H9 (cell line): ENCODE measurements at regions not wholly inside any gene's neighbourhood (a gene's known extent, or its start where the extent isn't known, plus 50 kb on each side); places are given as distances from the start of the nearest gene placed in this dataset.

Experiments
- DNase-seq: peaks from one replicate; pipeline ENCODE4 v3.0.0-alpha.2; 2017
- H2AFZ ChIP-seq: one replicate; pipeline ENCODE4 v1.6.1; 2013; ENCODE audit warnings: mild to moderate bottlenecking, low read length, control low read depth, moderate library complexity
- H2AK5ac ChIP-seq: 2 replicates; pipeline ENCODE4 v1.6.1; 2013; ENCODE audit warnings: low read length, control low read depth, mixed read lengths; ENCODE audit not compliant: insufficient read length
- H2BK120ac ChIP-seq: one replicate; pipeline ENCODE4 v1.6.1; 2013; ENCODE audit warnings: low read depth, mild to moderate bottlenecking, low read length, control low read depth, inconsistent platforms; ENCODE audit not compliant: poor library complexity, severe bottlenecking
- H2BK12ac ChIP-seq: 2 replicates; pipeline ENCODE4 v1.6.1; 2013; ENCODE audit warnings: low read length, control low read depth, mixed read lengths, low read depth; ENCODE audit not compliant: insufficient read length
- H2BK15ac ChIP-seq: 2 replicates; pipeline ENCODE4 v1.6.1; 2013; ENCODE audit warnings: low read depth, low read length, control low read depth
- H2BK20ac ChIP-seq: one replicate; pipeline ENCODE4 v1.6.1; 2013; ENCODE audit warnings: low read depth, mild to moderate bottlenecking, low read length, control low read depth, inconsistent platforms; ENCODE audit not compliant: poor library complexity, severe bottlenecking
- H2BK5ac ChIP-seq: 2 replicates; pipeline ENCODE4 v1.6.1; 2013; ENCODE audit warnings: low read length, control low read depth, mixed read lengths; ENCODE audit not compliant: insufficient read length
- H3K14ac ChIP-seq: 2 replicates; pipeline ENCODE4 v1.6.1; 2013; ENCODE audit warnings: low read length, control low read depth; ENCODE audit not compliant: insufficient read depth
- H3K18ac ChIP-seq: 2 replicates; pipeline ENCODE4 v1.6.1; 2013; ENCODE audit warnings: low read depth, mild to moderate bottlenecking, mixed read lengths, low read length, control low read depth; ENCODE audit not compliant: insufficient read length
- H3K23ac ChIP-seq: 2 replicates; pipeline ENCODE4 v1.6.1; 2013; ENCODE audit warnings: low read length, control low read depth, mixed read lengths, low read depth; ENCODE audit not compliant: insufficient read length
- H3K23me2 ChIP-seq: 2 replicates; pipeline ENCODE4 v1.6.1; 2013; ENCODE audit warnings: low read depth, mild to moderate bottlenecking, mixed read lengths, low read length, control low read depth; ENCODE audit not compliant: insufficient read length, poor library complexity, severe bottlenecking
- H3K27ac ChIP-seq: 2 replicates; pipeline ENCODE4 v1.5.1; 2013; ENCODE audit warnings: low read length, control low read depth, mixed read lengths, low read depth; ENCODE audit not compliant: insufficient read length
- H3K27me3 ChIP-seq: 2 replicates; pipeline ENCODE4 v1.6.1; 2013; ENCODE audit warnings: low read length, control low read depth, inconsistent platforms; ENCODE audit not compliant: insufficient read depth
- H3K4ac ChIP-seq: 2 replicates; pipeline ENCODE4 v1.6.1; 2013; ENCODE audit warnings: low read depth, mild to moderate bottlenecking, control low read depth, inconsistent platforms, low read length, moderate library complexity
- H3K4me1 ChIP-seq: 2 replicates; pipeline ENCODE4 v1.6.1; 2013; ENCODE audit warnings: low read length, control low read depth, inconsistent platforms; ENCODE audit not compliant: insufficient read depth
- H3K4me2 ChIP-seq: 2 replicates; pipeline ENCODE4 v1.6.1; 2013; ENCODE audit warnings: low read length, control low read depth, mixed read lengths; ENCODE audit not compliant: insufficient read length, insufficient read depth
- H3K56ac ChIP-seq: 2 replicates; pipeline ENCODE4 v1.6.1; 2013; ENCODE audit warnings: low read depth, mild to moderate bottlenecking, mixed read lengths, low read length, control low read depth; ENCODE audit not compliant: insufficient read length
- H3K79me1 ChIP-seq: 2 replicates; pipeline ENCODE4 v1.6.1; 2013; ENCODE audit warnings: low read depth, mild to moderate bottlenecking, moderate library complexity, low read length, control low read depth, inconsistent platforms; ENCODE audit not compliant: insufficient read depth, poor library complexity, severe bottlenecking
- H3K79me2 ChIP-seq: 2 replicates; pipeline ENCODE4 v1.6.1; 2013; ENCODE audit warnings: low read length, control low read depth, inconsistent platforms; ENCODE audit not compliant: insufficient read depth
- H3K9ac ChIP-seq: 2 replicates; pipeline ENCODE4 v1.6.1; 2013; ENCODE audit warnings: low read length, control low read depth, mixed read lengths; ENCODE audit not compliant: insufficient read length; ENCODE audit errors: extremely low read depth
- H3K9me3 ChIP-seq: one replicate; pipeline ENCODE4 v1.6.1; 2013; ENCODE audit warnings: low read depth, low read length, inconsistent platforms; ENCODE audit not compliant: control insufficient read depth
- H3T11ph ChIP-seq: one replicate; pipeline ENCODE4 v1.6.1; 2013; ENCODE audit warnings: mild to moderate bottlenecking, low read length, control low read depth, inconsistent platforms
- H4K20me1 ChIP-seq: one replicate; pipeline ENCODE4 v1.6.1; 2013; ENCODE audit not compliant: control insufficient read depth, insufficient read length, insufficient read depth
- H4K5ac ChIP-seq: 2 replicates; pipeline ENCODE4 v1.6.1; 2013; ENCODE audit warnings: low read depth, mild to moderate bottlenecking, mixed read lengths, low read length, control low read depth; ENCODE audit not compliant: insufficient read length
- H4K8ac ChIP-seq: replicated peaks from 2 replicates; pipeline ENCODE4 v1.6.1; 2013; ENCODE audit warnings: low read length, control low read depth, mixed read lengths, low read depth; ENCODE audit not compliant: insufficient read length
- H4K91ac ChIP-seq: 2 replicates; pipeline ENCODE4 v1.6.1; 2013; ENCODE audit warnings: low read depth, mild to moderate bottlenecking, moderate library complexity, mixed read lengths, low read length, control low read depth; ENCODE audit not compliant: insufficient read length
- H3K27ac Mint-ChIP-seq, 3 experiments: 2 replicates in 2 of 3; 3 replicates in 1 of 3; pipeline ENCODE4 v1.8.0; 2020 to 2021; ENCODE audit warnings: mixed read lengths in 3 of 3, mild to moderate bottlenecking in 1 of 3, moderate library complexity in 1 of 3
- H3K27me3 Mint-ChIP-seq: 2 replicates; pipeline ENCODE4 v1.8.0; 2021; ENCODE audit warnings: low read depth, mild to moderate bottlenecking, moderate library complexity, mixed read lengths
- H3K36me3 Mint-ChIP-seq, 3 experiments: 2 replicates in 2 of 3; 3 replicates in 1 of 3; pipeline ENCODE4 v1.8.0; 2020 to 2021; ENCODE audit warnings: low read depth in 3 of 3, mixed read lengths in 3 of 3; ENCODE audit not compliant: insufficient read depth in 1 of 3
- H3K4me1 Mint-ChIP-seq, 2 experiments: 2 replicates each; pipeline ENCODE4 v1.8.0; 2020; ENCODE audit warnings: mixed read lengths in 2 of 2
- H3K4me3 Mint-ChIP-seq, 2 experiments: 2 replicates in 1 of 2; 3 replicates in 1 of 2; pipeline ENCODE4 v1.8.0; 2020 to 2021; ENCODE audit warnings: mild to moderate bottlenecking in 2 of 2, mixed read lengths in 2 of 2, moderate library complexity in 1 of 2
- H3K9me3 Mint-ChIP-seq, 2 experiments: 2 replicates in 1 of 2; 3 replicates in 1 of 2; pipeline ENCODE4 v1.8.0; 2020; ENCODE audit warnings: mild to moderate bottlenecking in 2 of 2, mixed read lengths in 2 of 2, moderate library complexity in 1 of 2
- WGBS: extraction: QIAGEN DNeasy Blood & Tissue Kit; methylation state at CpG from one replicate; pipeline ENCODE4 v1.1.7; 2013; ENCODE audit warnings: missing lambda C conversion rate, low lambda C conversion rate, mixed read lengths; ENCODE audit not compliant: insufficient read length; ENCODE audit errors: extremely low coverage; 5-methylcytosine and 5-hydroxymethylcytosine counted together
- TF ChIP-seq, protein P1 (sequence below): fragments of 200-600 bp; sonication (generic); conservative IDR thresholded peaks from 3 replicates; pipeline ENCODE4 v1.8.0; 2021; ENCODE audit warnings: antibody characterized with exemption, mild to moderate bottlenecking

DNA sequence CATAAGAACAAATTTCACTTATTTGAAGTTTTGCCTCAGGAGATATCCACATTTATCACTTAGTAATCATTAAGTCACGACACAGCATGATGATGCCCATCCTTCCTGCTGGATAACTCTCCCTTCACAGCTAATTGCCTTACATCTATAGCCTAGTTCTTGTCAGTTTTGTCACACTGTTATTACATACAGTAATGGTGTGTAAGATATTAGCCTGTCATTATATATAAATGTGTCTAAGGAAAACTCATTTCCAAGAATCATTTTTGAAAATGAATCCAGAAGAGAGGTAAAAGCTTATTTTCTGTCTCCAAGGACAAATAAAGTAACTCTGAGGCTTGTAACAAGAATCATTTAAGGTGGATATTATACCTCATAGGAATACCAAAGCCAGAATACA is 193.2 kb upstream of the ARID2 start:
- Histone ChIP-seq H3K56ac (no peak overlapping the region), H2BK12ac (no peak overlapping the region), H3K79me1 (no peaks in the 10 kb centered on the region), H4K8ac (no peak overlapping the region), H3K27ac (no peak overlapping the region), H3K79me2 (no peaks in the 10 kb centered on the region), H3K18ac (no peak overlapping the region), H3K23me2 (no peaks in the 10 kb centered on the region), H2BK120ac (no peak overlapping the region), H3K27me3 (no peaks in the 10 kb centered on the region), H2BK15ac (no peak overlapping the region), H4K91ac (no peak overlapping the region), H2AFZ (no peak overlapping the region), H2BK5ac (no peak overlapping the region), H3K4ac (no peak overlapping the region), H3K9me3 (no peaks in the 10 kb centered on the region), H3K4me1 (no peaks in the 10 kb centered on the region), H3T11ph (no peak overlapping the region), H2AK5ac (no peak overlapping the region), H4K20me1 (no peaks in the 10 kb centered on the region), H3K23ac (no peak overlapping the region), H4K5ac (no peak overlapping the region), H2BK20ac (no peak overlapping the region), H3K9ac (no peak overlapping the region), H3K4me2 (no peak overlapping the region), H3K14ac (no peak overlapping the region)
- no peak for DNase-seq
- TF ChIP-seq, protein P1, sequence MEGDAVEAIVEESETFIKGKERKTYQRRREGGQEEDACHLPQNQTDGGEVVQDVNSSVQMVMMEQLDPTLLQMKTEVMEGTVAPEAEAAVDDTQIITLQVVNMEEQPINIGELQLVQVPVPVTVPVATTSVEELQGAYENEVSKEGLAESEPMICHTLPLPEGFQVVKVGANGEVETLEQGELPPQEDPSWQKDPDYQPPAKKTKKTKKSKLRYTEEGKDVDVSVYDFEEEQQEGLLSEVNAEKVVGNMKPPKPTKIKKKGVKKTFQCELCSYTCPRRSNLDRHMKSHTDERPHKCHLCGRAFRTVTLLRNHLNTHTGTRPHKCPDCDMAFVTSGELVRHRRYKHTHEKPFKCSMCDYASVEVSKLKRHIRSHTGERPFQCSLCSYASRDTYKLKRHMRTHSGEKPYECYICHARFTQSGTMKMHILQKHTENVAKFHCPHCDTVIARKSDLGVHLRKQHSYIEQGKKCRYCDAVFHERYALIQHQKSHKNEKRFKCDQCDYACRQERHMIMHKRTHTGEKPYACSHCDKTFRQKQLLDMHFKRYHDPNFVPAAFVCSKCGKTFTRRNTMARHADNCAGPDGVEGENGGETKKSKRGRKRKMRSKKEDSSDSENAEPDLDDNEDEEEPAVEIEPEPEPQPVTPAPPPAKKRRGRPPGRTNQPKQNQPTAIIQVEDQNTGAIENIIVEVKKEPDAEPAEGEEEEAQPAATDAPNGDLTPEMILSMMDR: no peak
- H3K27me3 Mint-ChIP-seq: no peaks in the 10 kb centered on the region
- H3K27ac Mint-ChIP-seq: no peak overlapping the region
- no peaks in the 10 kb centered on the region for H3K36me3 Mint-ChIP-seq
- WGBS: no CpG with 5 or more reads among the region's 1 CpG
- H3K9me3 Mint-ChIP-seq: no peaks in the 10 kb centered on the region; a peak in 1 of 5 replicates
- H3K4me3 Mint-ChIP-seq: no peak overlapping the region
- peaks cover 8 to 11% of the 10 kb centered on the region in 2 experiments; a peak in 3 of 4 replicates for H3K4me1 Mint-ChIP-seq
